ENCODE measurements at regions not wholly inside any gene's neighbourhood (a gene's known extent, or its start where the extent isn't known, plus 50 kb on each side); places are given as distances from the start of the nearest gene placed in this dataset.

DNA sequence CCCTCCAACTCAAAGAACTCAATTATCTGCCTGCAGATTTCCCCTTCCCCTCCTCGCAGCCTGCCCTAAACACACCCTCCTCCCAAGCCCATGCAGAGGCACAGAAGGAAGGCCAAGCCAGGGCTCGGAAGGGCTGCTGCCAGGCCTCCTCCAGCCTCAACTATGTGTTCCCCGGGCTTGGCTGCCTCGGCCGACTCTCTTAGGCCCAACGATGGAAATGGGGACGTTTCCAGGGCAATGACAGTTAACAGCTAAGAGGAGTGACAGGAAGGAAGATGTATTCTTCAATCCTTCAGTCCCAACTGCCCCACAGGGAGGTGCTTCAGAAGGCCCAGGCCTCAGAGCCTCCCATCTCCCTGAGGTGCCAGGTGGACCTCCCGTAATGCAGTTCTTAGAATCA lies 104.0 kb upstream of the AKIP1 start:
- no peaks in the 10 kb centered on the region for H3K27me3 ChIP-seq
- no peaks in the 10 kb centered on the region for H3K9me2 ChIP-seq (replicated peaks; ENCODE audit: insufficient read depth)
- no peak overlapping the region for H3K4me3 ChIP-seq
- H2AFZ ChIP-seq, result no peak overlapping the region
- 94% methylated on average over 8 of the region's 8 CpGs for WGBS (ENCODE audit: low lambda C conversion rate, missing lambda C conversion rate)
- peaks cover 33% of the 10 kb centered on the region for H3K4me1 ChIP-seq (ENCODE audit: insufficient read depth)
- H3K4me2 ChIP-seq, result no peak overlapping the region
- H3K36me3 ChIP-seq (replicated peaks; ENCODE audit: insufficient read depth, low read depth), result no peaks in the 10 kb centered on the region
- H3K27ac ChIP-seq, result no peak overlapping the region
- H3K9me3 ChIP-seq (ENCODE audit: low read depth), result no peaks in the 10 kb centered on the region
- H4K20me1 ChIP-seq (ENCODE audit: insufficient read depth, poor library complexity, severe bottlenecking), result no peaks in the 10 kb centered on the region
- peaks cover 54% of the 10 kb centered on the region for H3K79me2 ChIP-seq
- TF ChIP-seq, protein P1, sequence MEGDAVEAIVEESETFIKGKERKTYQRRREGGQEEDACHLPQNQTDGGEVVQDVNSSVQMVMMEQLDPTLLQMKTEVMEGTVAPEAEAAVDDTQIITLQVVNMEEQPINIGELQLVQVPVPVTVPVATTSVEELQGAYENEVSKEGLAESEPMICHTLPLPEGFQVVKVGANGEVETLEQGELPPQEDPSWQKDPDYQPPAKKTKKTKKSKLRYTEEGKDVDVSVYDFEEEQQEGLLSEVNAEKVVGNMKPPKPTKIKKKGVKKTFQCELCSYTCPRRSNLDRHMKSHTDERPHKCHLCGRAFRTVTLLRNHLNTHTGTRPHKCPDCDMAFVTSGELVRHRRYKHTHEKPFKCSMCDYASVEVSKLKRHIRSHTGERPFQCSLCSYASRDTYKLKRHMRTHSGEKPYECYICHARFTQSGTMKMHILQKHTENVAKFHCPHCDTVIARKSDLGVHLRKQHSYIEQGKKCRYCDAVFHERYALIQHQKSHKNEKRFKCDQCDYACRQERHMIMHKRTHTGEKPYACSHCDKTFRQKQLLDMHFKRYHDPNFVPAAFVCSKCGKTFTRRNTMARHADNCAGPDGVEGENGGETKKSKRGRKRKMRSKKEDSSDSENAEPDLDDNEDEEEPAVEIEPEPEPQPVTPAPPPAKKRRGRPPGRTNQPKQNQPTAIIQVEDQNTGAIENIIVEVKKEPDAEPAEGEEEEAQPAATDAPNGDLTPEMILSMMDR (IDR thresholded peaks at IDR 0.05; ENCODE audit: poor library complexity), result no peak
- TF ChIP-seq EZH2phosphoT487 (IDR thresholded peaks at IDR 0.05; ENCODE audit: low read depth, severe bottlenecking, unreplicated experiment) (no peak), EZH2 (IDR thresholded peaks at IDR 0.05; ENCODE audit: borderline replicate concordance) (no peak)
- DNase-seq (ENCODE audit: low spot score), result no peak

DNA sequence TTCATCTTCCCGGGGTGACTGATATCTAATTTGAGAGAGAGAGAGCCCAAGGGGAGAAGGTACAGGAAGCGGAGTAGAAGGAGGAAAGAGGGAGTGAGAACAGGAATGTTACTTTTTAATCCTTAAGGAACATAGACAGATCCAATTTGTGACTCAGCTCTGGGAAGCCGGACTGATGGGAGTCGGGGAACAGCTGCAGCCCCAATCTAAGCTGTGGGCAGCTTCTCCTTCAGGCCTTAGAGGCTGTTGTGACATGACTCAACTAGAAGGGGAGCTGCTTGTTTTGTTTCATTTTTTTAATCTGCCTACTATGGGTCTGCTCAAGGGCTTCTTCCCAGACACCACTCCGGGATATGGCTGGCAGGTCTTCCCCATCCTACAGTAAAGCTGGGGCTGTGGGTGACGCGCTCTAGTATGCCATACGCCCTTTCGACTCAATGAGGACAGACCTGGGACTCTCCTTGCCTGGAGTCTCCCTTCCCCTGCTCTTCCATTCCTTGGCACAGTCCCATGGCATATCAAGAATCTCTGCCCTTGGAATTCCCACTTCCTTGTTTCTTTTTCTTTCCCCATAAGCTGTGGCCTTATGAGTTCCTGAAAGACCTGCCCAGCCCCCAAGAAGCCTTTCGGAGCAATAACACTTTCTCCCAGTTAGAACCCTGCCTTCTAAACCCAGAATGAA lies 103.3 kb upstream of the AKIP1 start:
- Histone ChIP-seq H3K4me3 (no peak overlapping the region), H3K79me2 (peaks cover 59% of the 10 kb centered on the region), H4K20me1 (ENCODE audit: insufficient read depth, poor library complexity, severe bottlenecking) (no peaks in the 10 kb centered on the region), H3K4me1 (ENCODE audit: insufficient read depth) (peaks cover 33% of the 10 kb centered on the region), H3K27me3 (no peaks in the 10 kb centered on the region), H2AFZ (no peak overlapping the region), H3K9me2 (replicated peaks; ENCODE audit: insufficient read depth) (no peaks in the 10 kb centered on the region), H3K27ac (peak overlapping the region; percentile 91), H3K4me2 (peak overlapping the region; percentile 87), H3K9me3 (ENCODE audit: low read depth) (no peaks in the 10 kb centered on the region), H3K36me3 (replicated peaks; ENCODE audit: insufficient read depth, low read depth) (no peaks in the 10 kb centered on the region)
- DNase-seq (ENCODE audit: low spot score), result no peak
- WGBS (ENCODE audit: low lambda C conversion rate, missing lambda C conversion rate), result 88% methylated on average over 10 of the region's 10 CpGs
- TF ChIP-seq, protein P1 (IDR thresholded peaks at IDR 0.05; ENCODE audit: poor library complexity), result no peak
- TF ChIP-seq EZH2phosphoT487 (IDR thresholded peaks at IDR 0.05; ENCODE audit: low read depth, severe bottlenecking, unreplicated experiment), result no peak
- no peak for TF ChIP-seq EZH2 (IDR thresholded peaks at IDR 0.05; ENCODE audit: borderline replicate concordance)

DNA sequence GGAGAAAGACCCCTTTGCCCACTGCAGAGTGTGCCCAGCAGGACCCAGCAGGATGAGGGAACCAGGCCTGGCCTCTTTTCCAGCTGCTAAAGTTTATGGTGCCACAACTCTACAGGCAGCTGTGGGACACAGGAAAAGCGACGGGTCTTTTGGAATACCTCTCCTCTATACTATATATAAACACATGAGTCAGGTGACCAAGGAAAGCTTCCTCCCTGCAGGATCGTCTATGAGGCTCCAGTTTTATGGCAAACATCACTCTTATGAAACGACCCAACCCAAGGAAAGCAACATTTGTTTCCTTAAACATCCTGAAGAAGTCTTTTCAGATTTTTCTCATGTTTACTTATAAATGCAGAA lies 102.8 kb upstream of the AKIP1 start:
- WGBS (ENCODE audit: low lambda C conversion rate, missing lambda C conversion rate), result 52% methylated on average over 4 of the region's 4 CpGs
- H3K4me2 ChIP-seq, result peak overlapping the region; percentile 87
- H3K9me3 ChIP-seq (ENCODE audit: low read depth), result no peaks in the 10 kb centered on the region
- no peaks in the 10 kb centered on the region for H3K27me3 ChIP-seq
- H3K27ac ChIP-seq, result peak overlapping the region; percentile 91
- H2AFZ ChIP-seq, result no peak overlapping the region
- TF ChIP-seq EZH2 (IDR thresholded peaks at IDR 0.05; ENCODE audit: borderline replicate concordance) (no peak), EZH2phosphoT487 (IDR thresholded peaks at IDR 0.05; ENCODE audit: low read depth, severe bottlenecking, unreplicated experiment) (no peak)
- TF ChIP-seq, protein P1 (IDR thresholded peaks at IDR 0.05; ENCODE audit: poor library complexity), result no peak
- H3K9me2 ChIP-seq (replicated peaks; ENCODE audit: insufficient read depth), result no peaks in the 10 kb centered on the region
- no peaks in the 10 kb centered on the region for H3K36me3 ChIP-seq (replicated peaks; ENCODE audit: insufficient read depth, low read depth)
- no peaks in the 10 kb centered on the region for H4K20me1 ChIP-seq (ENCODE audit: insufficient read depth, poor library complexity, severe bottlenecking)
- peaks cover 33% of the 10 kb centered on the region for H3K4me1 ChIP-seq (ENCODE audit: insufficient read depth)
- peaks cover 62% of the 10 kb centered on the region for H3K79me2 ChIP-seq
- no peak overlapping the region for H3K4me3 ChIP-seq
- DNase-seq (ENCODE audit: low spot score), result no peak

Data from hepatocyte (in vitro differentiated cells).